CD14-positive monocyte (primary cell): ENCODE measurements at regions not wholly inside any gene's neighbourhood (a gene's known extent, or its start where the extent isn't known, plus 50 kb on each side); places are given as distances from the start of the nearest gene placed in this dataset.
"Not testable (repeated sequence)": the region's sequence is repeated elsewhere in the genome, so short reads cannot be mapped to it uniquely, and the experiment has no call there.

Experiments used
- DNase-seq, 3 donors: peaks; one replicate each; pipeline ENCODE4 v3.0.0-alpha.2; 2011 to 2022
- H2AFZ ChIP-seq: 2 replicates; pipeline ENCODE4 v1.6.0; 2012; ENCODE audit warnings: mild to moderate bottlenecking, low read depth, low read length, inconsistent platforms; ENCODE audit not compliant: insufficient read depth, poor library complexity, severe bottlenecking
- H3K27ac ChIP-seq, 2 donors: 1 replicate in 1 of 2; 2 replicates in 1 of 2; pipeline ENCODE4 v1.5.1; 2012 to 2013; ENCODE audit warnings: low read length in 2 of 2, control low read depth in 1 of 2, inconsistent platforms in 1 of 2, low read depth in 1 of 2, mild to moderate bottlenecking in 1 of 2
- H3K27me3 ChIP-seq, 2 donors: one replicate each; pipeline versions ENCODE4 v1.6.0 to v1.6.1; 2011 to 2013; ENCODE audit warnings: low read length in 2 of 2; ENCODE audit not compliant: control insufficient read depth in 2 of 2, insufficient read depth in 2 of 2
- H3K36me3 ChIP-seq, 2 donors: replicated peaks in 1 of 2; 1 replicate in 1 of 2; 2 replicates in 1 of 2; pipeline versions ENCODE4 v1.5.1 to v1.6.1; 2012 to 2013; ENCODE audit warnings: low read length in 2 of 2, control low read depth in 1 of 2, inconsistent platforms in 1 of 2, mild to moderate bottlenecking in 1 of 2; ENCODE audit not compliant: insufficient read depth in 2 of 2, control insufficient read depth in 1 of 2
- H3K4me1 ChIP-seq, 2 donors: 1 replicate in 1 of 2; 2 replicates in 1 of 2; pipeline versions ENCODE4 v1.5.1 to v1.6.1; 2012 to 2013; ENCODE audit warnings: low read length in 2 of 2, control low read depth in 1 of 2, inconsistent platforms in 1 of 2, mild to moderate bottlenecking in 1 of 2, moderate library complexity in 1 of 2; ENCODE audit not compliant: insufficient read depth in 2 of 2, control insufficient read depth in 1 of 2
- H3K4me2 ChIP-seq: replicated peaks from 2 replicates; pipeline ENCODE3; 2012; ENCODE audit warnings: low read length, moderate library complexity, mild to moderate bottlenecking; ENCODE audit not compliant: poor library complexity, severe bottlenecking; ENCODE audit errors: extremely low read depth
- H3K4me3 ChIP-seq, 3 experiments: fragments of 200-600 bp in 1 of 3; sonication (generic) in 1 of 3; replicated peaks in 1 of 3; 1 replicate in 2 of 3; 2 replicates in 1 of 3; pipeline ENCODE4 v1.5.1; 2011 to 2013; ENCODE audit warnings: low read length in 3 of 3, mild to moderate bottlenecking in 3 of 3, control low read depth in 2 of 3, low read depth in 2 of 3, inconsistent platforms in 1 of 3, moderate library complexity in 1 of 3
- H3K79me2 ChIP-seq: 2 replicates; pipeline ENCODE4 v1.6.0; 2012; ENCODE audit warnings: mild to moderate bottlenecking, control low read depth, inconsistent platforms, low read length, moderate library complexity; ENCODE audit not compliant: insufficient read depth
- H3K9ac ChIP-seq: 2 replicates; pipeline ENCODE4 v1.6.0; 2017; ENCODE audit warnings: low read length, mild to moderate bottlenecking; ENCODE audit not compliant: insufficient read depth, poor library complexity, severe bottlenecking
- H3K9me3 ChIP-seq, 2 donors: replicated peaks in 1 of 2; 1 replicate in 1 of 2; 2 replicates in 1 of 2; pipeline versions ENCODE4 v1.5.1 to v1.6.1; 2012 to 2013; ENCODE audit warnings: low read length in 2 of 2, control low read depth in 1 of 2; ENCODE audit not compliant: control insufficient read depth in 1 of 2, insufficient read depth in 1 of 2
- H4K20me1 ChIP-seq: 2 replicates; pipeline ENCODE4 v1.6.0; 2012; ENCODE audit warnings: mild to moderate bottlenecking, low read length, control low read depth, moderate library complexity; ENCODE audit not compliant: insufficient read depth
- H3K27ac Mint-ChIP-seq, 7 donors: one replicate each; pipeline ENCODE4 v1.8.0; 2020; ENCODE audit warnings: mild to moderate bottlenecking in 7 of 7, mixed read lengths in 7 of 7, moderate library complexity in 6 of 7, inconsistent platforms in 2 of 7
- H3K27me3 Mint-ChIP-seq, 3 donors: one replicate each; pipeline ENCODE4 v1.8.0; 2021 to 2022; ENCODE audit warnings: low read depth in 3 of 3, mild to moderate bottlenecking in 3 of 3, mixed read lengths in 3 of 3, moderate library complexity in 3 of 3, inconsistent platforms in 1 of 3
- H3K36me3 Mint-ChIP-seq, 2 donors: one replicate each; pipeline ENCODE4 v1.8.0; 2020; ENCODE audit warnings: mixed read lengths in 2 of 2, inconsistent platforms in 1 of 2, mild to moderate bottlenecking in 1 of 2
- H3K4me1 Mint-ChIP-seq: one replicate; pipeline ENCODE4 v1.8.0; 2020; ENCODE audit warnings: mild to moderate bottlenecking, mixed read lengths
- H3K4me3 Mint-ChIP-seq, 2 donors: one replicate each; pipeline ENCODE4 v1.8.0; 2020; ENCODE audit warnings: mild to moderate bottlenecking in 2 of 2, mixed read lengths in 2 of 2, moderate library complexity in 1 of 2
- H3K9me3 Mint-ChIP-seq, 7 donors: one replicate each; pipeline ENCODE4 v1.8.0; 2020 to 2022; ENCODE audit warnings: mixed read lengths in 7 of 7, mild to moderate bottlenecking in 6 of 7, moderate library complexity in 6 of 7, inconsistent platforms in 2 of 7
- CTCF ChIP-seq: fragments of 200-600 bp; IDR thresholded peaks from one replicate; pipeline ENCODE4 v1.8.0; 2022; ENCODE audit warnings: antibody characterized with exemption, mild to moderate bottlenecking
- WGBS: methylation state at CpG from one replicate; pipeline ENCODE4 v1.1.5; 2013; ENCODE audit warnings: missing lambda C conversion rate; ENCODE audit not compliant: insufficient coverage; 5-methylcytosine and 5-hydroxymethylcytosine counted together
- intact Hi-C, 2 donors: fragments of 100-400 bp; cut with micrococcal nuclease; formaldehyde crosslinking; loops; one replicate each; pipeline versions ENCODE4 v1.15.0 to v1.15.1; 2023

- H3K9me3 Mint-ChIP-seq: peaks cover 0 to 8% (median 4%) of the 10 kb centered on the region in 7 donors
- H3K27me3 Mint-ChIP-seq: peaks cover 0 to 5% (median 0%) of the 10 kb centered on the region in 3 donors
Observed at GRCh38 chr6:14781772-14782525, 463.9 kb upstream of the JARID2 start.

DNA sequence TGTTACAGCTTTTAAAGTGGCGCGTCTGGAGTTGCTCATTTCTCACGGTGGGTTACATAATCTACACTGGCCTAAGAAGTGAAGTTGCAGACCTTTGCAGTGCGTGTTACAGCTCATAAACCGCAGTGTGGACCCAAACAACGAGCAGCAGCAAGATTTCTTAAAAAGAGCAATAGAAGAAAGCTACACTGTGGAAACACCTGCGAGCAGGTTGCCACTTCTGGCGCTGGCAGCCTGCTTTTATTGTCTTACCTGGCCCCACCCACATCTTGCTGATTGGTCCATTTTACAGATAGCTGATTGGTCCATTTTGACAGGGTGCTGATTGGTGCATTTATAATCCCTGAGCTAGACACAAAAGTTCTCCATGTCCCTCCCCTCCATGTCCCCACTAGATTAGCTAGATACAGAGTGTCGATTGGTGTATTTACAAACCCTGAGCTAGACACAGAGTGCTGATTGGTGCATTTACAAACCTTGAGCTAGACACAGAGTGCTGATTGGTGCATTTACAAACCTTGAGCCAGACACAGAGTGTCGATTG is 462.9 kb upstream of the JARID2 start:
- H2AFZ ChIP-seq, H3K4me3 ChIP-seq, H3K9me3 ChIP-seq, H3K27me3 Mint-ChIP-seq, H3K4me3 Mint-ChIP-seq, H3K27ac ChIP-seq, H3K9ac ChIP-seq, H3K27me3 ChIP-seq, H3K79me2 ChIP-seq, H4K20me1 ChIP-seq, H3K9me3 Mint-ChIP-seq, H3K36me3 ChIP-seq, H3K36me3 Mint-ChIP-seq, H3K4me1 ChIP-seq, H3K4me2 ChIP-seq, DNase-seq, H3K27ac Mint-ChIP-seq, intact Hi-C loops: not testable (repeated sequence)
- 94% methylated on average over 9 of the region's 10 CpGs for WGBS
- H3K4me1 Mint-ChIP-seq: peaks cover 11% of the 10 kb centered on the region

More at GRCh38 chr6:14781772-14782525, 463.9 kb upstream of the JARID2 start:
- no peak for TF ChIP-seq CTCF
- Mint-ChIP-seq H3K4me3 (no peak overlapping the region), H3K36me3 (peaks cover 0 to 2% of the 10 kb centered on the region in 2 donors), H3K4me1 (peaks cover 12% of the 10 kb centered on the region), H3K27ac (peak overlapping the region in 1 of 7 donors; percentile 38)
- no peak overlapping the region for H3K4me3 ChIP-seq
- DNase-seq: peak in 2 of 3 donors; percentile 7 to 39
- H2AFZ ChIP-seq: no peak overlapping the region
- H3K4me2 ChIP-seq: no peak overlapping the region
- no peak overlapping the region for H3K9ac ChIP-seq
- peaks cover 0 to 7% of the 10 kb centered on the region in 2 donors for H3K9me3 ChIP-seq
- no peaks in the 10 kb centered on the region for H3K36me3 ChIP-seq
- H3K27me3 ChIP-seq: no peaks in the 10 kb centered on the region
- intact Hi-C loops: no loop called here
- no peaks in the 10 kb centered on the region for H3K79me2 ChIP-seq
- 88% methylated on average over 9 of the region's 12 CpGs for WGBS
- no peaks in the 10 kb centered on the region for H4K20me1 ChIP-seq
- peaks cover 2 to 9% of the 10 kb centered on the region in 2 donors for H3K4me1 ChIP-seq
- H3K27ac ChIP-seq: no peak overlapping the region
